ENCODE measurements at regions not wholly inside any gene's neighbourhood (a gene's known extent, or its start where the extent isn't known, plus 50 kb on each side); places are given as distances from the start of the nearest gene placed in this dataset.

GRCh38 chr7:156527458-156527890 is 113.1 kb upstream of the RNF32 start (continued):
- TF ChIP-seq, protein P1, sequence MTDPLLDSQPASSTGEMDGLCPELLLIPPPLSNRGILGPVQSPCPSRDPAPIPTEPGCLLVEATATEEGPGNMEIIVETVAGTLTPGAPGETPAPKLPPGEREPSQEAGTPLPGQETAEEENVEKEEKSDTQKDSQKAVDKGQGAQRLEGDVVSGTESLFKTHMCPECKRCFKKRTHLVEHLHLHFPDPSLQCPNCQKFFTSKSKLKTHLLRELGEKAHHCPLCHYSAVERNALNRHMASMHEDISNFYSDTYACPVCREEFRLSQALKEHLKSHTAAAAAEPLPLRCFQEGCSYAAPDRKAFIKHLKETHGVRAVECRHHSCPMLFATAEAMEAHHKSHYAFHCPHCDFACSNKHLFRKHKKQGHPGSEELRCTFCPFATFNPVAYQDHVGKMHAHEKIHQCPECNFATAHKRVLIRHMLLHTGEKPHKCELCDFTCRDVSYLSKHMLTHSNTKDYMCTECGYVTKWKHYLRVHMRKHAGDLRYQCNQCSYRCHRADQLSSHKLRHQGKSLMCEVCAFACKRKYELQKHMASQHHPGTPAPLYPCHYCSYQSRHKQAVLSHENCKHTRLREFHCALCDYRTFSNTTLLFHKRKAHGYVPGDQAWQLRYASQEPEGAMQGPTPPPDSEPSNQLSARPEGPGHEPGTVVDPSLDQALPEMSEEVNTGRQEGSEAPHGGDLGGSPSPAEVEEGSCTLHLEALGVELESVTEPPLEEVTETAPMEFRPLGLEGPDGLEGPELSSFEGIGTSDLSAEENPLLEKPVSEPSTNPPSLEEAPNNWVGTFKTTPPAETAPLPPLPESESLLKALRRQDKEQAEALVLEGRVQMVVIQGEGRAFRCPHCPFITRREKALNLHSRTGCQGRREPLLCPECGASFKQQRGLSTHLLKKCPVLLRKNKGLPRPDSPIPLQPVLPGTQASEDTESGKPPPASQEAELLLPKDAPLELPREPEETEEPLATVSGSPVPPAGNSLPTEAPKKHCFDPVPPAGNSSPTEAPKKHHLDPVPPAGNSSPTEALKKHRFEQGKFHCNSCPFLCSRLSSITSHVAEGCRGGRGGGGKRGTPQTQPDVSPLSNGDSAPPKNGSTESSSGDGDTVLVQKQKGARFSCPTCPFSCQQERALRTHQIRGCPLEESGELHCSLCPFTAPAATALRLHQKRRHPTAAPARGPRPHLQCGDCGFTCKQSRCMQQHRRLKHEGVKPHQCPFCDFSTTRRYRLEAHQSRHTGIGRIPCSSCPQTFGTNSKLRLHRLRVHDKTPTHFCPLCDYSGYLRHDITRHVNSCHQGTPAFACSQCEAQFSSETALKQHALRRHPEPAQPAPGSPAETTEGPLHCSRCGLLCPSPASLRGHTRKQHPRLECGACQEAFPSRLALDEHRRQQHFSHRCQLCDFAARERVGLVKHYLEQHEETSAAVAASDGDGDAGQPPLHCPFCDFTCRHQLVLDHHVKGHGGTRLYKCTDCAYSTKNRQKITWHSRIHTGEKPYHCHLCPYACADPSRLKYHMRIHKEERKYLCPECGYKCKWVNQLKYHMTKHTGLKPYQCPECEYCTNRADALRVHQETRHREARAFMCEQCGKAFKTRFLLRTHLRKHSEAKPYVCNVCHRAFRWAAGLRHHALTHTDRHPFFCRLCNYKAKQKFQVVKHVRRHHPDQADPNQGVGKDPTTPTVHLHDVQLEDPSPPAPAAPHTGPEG (CRISPR knock-in tag; IDR thresholded peaks at IDR 0.05), result no peak
- TF ChIP-seq, protein P2, sequence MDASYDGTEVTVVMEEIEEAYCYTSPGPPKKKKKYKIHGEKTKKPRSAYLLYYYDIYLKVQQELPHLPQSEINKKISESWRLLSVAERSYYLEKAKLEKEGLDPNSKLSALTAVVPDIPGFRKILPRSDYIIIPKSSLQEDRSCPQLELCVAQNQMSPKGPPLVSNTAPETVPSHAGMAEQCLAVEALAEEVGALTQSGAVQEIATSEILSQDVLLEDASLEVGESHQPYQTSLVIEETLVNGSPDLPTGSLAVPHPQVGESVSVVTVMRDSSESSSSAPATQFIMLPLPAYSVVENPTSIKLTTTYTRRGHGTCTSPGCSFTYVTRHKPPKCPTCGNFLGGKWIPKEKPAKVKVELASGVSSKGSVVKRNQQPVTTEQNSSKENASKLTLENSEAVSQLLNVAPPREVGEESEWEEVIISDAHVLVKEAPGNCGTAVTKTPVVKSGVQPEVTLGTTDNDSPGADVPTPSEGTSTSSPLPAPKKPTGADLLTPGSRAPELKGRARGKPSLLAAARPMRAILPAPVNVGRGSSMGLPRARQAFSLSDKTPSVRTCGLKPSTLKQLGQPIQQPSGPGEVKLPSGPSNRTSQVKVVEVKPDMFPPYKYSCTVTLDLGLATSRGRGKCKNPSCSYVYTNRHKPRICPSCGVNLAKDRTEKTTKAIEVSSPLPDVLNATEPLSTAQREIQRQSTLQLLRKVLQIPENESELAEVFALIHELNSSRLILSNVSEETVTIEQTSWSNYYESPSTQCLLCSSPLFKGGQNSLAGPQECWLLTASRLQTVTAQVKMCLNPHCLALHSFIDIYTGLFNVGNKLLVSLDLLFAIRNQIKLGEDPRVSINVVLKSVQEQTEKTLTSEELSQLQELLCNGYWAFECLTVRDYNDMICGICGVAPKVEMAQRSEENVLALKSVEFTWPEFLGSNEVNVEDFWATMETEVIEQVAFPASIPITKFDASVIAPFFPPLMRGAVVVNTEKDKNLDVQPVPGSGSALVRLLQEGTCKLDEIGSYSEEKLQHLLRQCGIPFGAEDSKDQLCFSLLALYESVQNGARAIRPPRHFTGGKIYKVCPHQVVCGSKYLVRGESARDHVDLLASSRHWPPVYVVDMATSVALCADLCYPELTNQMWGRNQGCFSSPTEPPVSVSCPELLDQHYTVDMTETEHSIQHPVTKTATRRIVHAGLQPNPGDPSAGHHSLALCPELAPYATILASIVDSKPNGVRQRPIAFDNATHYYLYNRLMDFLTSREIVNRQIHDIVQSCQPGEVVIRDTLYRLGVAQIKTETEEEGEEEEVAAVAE (CRISPR knock-in tag; IDR thresholded peaks at IDR 0.05; ENCODE audit: borderline replicate concordance), result no peak
- TF ChIP-seq RBAK (CRISPR knock-in tag; IDR thresholded peaks at IDR 0.05) (no peak), PLSCR1 (CRISPR knock-in tag; IDR thresholded peaks at IDR 0.05; ENCODE audit: borderline replicate concordance) (no peak), CHD2 (IDR thresholded peaks at IDR 0.05; ENCODE audit: low read depth, low read length) (no peak), ZNF850 (CRISPR knock-in tag; conservative IDR thresholded peaks at IDR 0.05) (no peak), SIX4 (CRISPR knock-in tag; IDR thresholded peaks at IDR 0.05) (0 out of 2 replicates have a peak, but pooled peaks have one; percentile 45), CBX5 (CRISPR knock-in tag; IDR thresholded peaks at IDR 0.05; ENCODE audit: borderline replicate concordance) (no peak), SP4 (CRISPR knock-in tag; IDR thresholded peaks at IDR 0.05) (no peak), ZMYM3 (CRISPR knock-in tag; IDR thresholded peaks at IDR 0.05) (no peak), NR2C2 (CRISPR knock-in tag; IDR thresholded peaks at IDR 0.05; ENCODE audit: borderline replicate concordance) (no peak), RBM39 (IDR thresholded peaks at IDR 0.05; ENCODE audit: low read depth, low read length, poor library complexity, severe bottlenecking) (no peak), MTF2 (CRISPR knock-in tag; IDR thresholded peaks at IDR 0.05; ENCODE audit: borderline replicate concordance) (no peak)
- TF ChIP-seq, protein P3, sequence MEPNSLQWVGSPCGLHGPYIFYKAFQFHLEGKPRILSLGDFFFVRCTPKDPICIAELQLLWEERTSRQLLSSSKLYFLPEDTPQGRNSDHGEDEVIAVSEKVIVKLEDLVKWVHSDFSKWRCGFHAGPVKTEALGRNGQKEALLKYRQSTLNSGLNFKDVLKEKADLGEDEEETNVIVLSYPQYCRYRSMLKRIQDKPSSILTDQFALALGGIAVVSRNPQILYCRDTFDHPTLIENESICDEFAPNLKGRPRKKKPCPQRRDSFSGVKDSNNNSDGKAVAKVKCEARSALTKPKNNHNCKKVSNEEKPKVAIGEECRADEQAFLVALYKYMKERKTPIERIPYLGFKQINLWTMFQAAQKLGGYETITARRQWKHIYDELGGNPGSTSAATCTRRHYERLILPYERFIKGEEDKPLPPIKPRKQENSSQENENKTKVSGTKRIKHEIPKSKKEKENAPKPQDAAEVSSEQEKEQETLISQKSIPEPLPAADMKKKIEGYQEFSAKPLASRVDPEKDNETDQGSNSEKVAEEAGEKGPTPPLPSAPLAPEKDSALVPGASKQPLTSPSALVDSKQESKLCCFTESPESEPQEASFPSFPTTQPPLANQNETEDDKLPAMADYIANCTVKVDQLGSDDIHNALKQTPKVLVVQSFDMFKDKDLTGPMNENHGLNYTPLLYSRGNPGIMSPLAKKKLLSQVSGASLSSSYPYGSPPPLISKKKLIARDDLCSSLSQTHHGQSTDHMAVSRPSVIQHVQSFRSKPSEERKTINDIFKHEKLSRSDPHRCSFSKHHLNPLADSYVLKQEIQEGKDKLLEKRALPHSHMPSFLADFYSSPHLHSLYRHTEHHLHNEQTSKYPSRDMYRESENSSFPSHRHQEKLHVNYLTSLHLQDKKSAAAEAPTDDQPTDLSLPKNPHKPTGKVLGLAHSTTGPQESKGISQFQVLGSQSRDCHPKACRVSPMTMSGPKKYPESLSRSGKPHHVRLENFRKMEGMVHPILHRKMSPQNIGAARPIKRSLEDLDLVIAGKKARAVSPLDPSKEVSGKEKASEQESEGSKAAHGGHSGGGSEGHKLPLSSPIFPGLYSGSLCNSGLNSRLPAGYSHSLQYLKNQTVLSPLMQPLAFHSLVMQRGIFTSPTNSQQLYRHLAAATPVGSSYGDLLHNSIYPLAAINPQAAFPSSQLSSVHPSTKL (CRISPR knock-in tag; IDR thresholded peaks at IDR 0.05), result peak; percentile 83
- TF ChIP-seq, protein P4, sequence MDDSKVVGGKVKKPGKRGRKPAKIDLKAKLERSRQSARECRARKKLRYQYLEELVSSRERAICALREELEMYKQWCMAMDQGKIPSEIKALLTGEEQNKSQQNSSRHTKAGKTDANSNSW (CRISPR knock-in tag; IDR thresholded peaks at IDR 0.05; ENCODE audit: borderline replicate concordance), result no peak

All from HepG2 (cell line).